GM18507 (cell line): ENCODE measurements at regions not wholly inside any gene's neighbourhood (a gene's known extent, or its start where the extent isn't known, plus 50 kb on each side); places are given as distances from the start of the nearest gene placed in this dataset.
A peak's percentile ranks its signal among the peaks of the same experiment; 100 is the strongest.

ENCODE experiments used
- DNase-seq: peaks from one replicate; pipeline ENCODE4 v3.0.0; 2011; ENCODE audit warnings: low read depth; ENCODE audit not compliant: insufficient read length; ENCODE audit errors: extremely low spot score
- FAIRE-seq: peaks from 2 replicates; lab custom pipeline; 2011; peaks lifted over from hg19 to GRCh38; lab: Jason Lieb, UNC

GRCh38 chr5:158082696-158083287, 223.8 kb upstream of the CLINT1 start:
- no peak for FAIRE-seq
- no peak for DNase-seq

GRCh38 chr5:158080112-158080511, 221.2 kb upstream of the CLINT1 start:
- FAIRE-seq, result no peak
- no peak for DNase-seq

- DNase-seq (no peak), FAIRE-seq (no peak)
Measured at GRCh38 chr5:158079097-158079496, 220.2 kb upstream of the CLINT1 start.

- FAIRE-seq (peak; percentile 66), DNase-seq (peak; percentile 28)
Measured at GRCh38 chr5:158074992-158075769, 216.2 kb upstream of the CLINT1 start.

- FAIRE-seq (no peak), DNase-seq (no peak)
Measured at GRCh38 chr5:158074597-158074991, 215.6 kb upstream of the CLINT1 start.

GRCh38 chr5:158070859-158071258, 211.9 kb upstream of the CLINT1 start:
- no peak for DNase-seq
- no peak for FAIRE-seq

- FAIRE-seq, result no peak
Measured at GRCh38 chr5:158069838-158070237, 210.9 kb upstream of the CLINT1 start.

GRCh38 chr5:158068964-158069363, 210.0 kb upstream of the CLINT1 start:
- DNase-seq, result no peak
- FAIRE-seq, result no peak

More at GRCh38 chr5:158069838-158070237, 210.9 kb upstream of the CLINT1 start:
- DNase-seq, result no peak

- FAIRE-seq (no peak), DNase-seq (no peak)
Measured at GRCh38 chr5:158066076-158066475, 207.1 kb upstream of the CLINT1 start.

- no peak for DNase-seq
- no peak for FAIRE-seq
Measured at GRCh38 chr5:158064334-158065123, 205.6 kb upstream of the CLINT1 start.

- FAIRE-seq (no peak), DNase-seq (no peak)
Measured at GRCh38 chr5:158063052-158063451, 204.1 kb upstream of the CLINT1 start.

- FAIRE-seq (no peak), DNase-seq (no peak)
Measured at GRCh38 chr5:158061451-158061850, 202.5 kb upstream of the CLINT1 start.

GRCh38 chr5:158060212-158060611, 201.3 kb upstream of the CLINT1 start:
- DNase-seq (no peak), FAIRE-seq (no peak)

GRCh38 chr5:158058208-158059120, 199.5 kb upstream of the CLINT1 start:
- FAIRE-seq, result no peak

GRCh38 chr5:158056130-158056825, 197.3 kb upstream of the CLINT1 start:
- DNase-seq, result no peak

More at GRCh38 chr5:158058208-158059120, 199.5 kb upstream of the CLINT1 start:
- no peak for DNase-seq

GRCh38 chr5:158055111-158055501, 196.2 kb upstream of the CLINT1 start:
- FAIRE-seq, result no peak
- no peak for DNase-seq

More at GRCh38 chr5:158056130-158056825, 197.3 kb upstream of the CLINT1 start:
- no peak for FAIRE-seq

GRCh38 chr5:158054223-158055110, 195.5 kb upstream of the CLINT1 start:
- FAIRE-seq (no peak), DNase-seq (no peak)

GRCh38 chr5:158051036-158051435, 192.1 kb upstream of the CLINT1 start:
- no peak for FAIRE-seq
- DNase-seq, result no peak
